NT2/D1 (cell line): ENCODE measurements at regions not wholly inside any gene's neighbourhood (a gene's known extent, or its start where the extent isn't known, plus 50 kb on each side); places are given as distances from the start of the nearest gene placed in this dataset.

Source experiments
- SUZ12 ChIP-seq: IDR thresholded peaks from 2 replicates; pipeline ENCODE4 v1.6.1; 2011; ENCODE audit not compliant: insufficient read length, insufficient read depth; ENCODE audit errors: extremely low read depth
- YY1 ChIP-seq: IDR thresholded peaks from 2 replicates; pipeline ENCODE4 v1.6.1; 2011; ENCODE audit not compliant: insufficient read length, insufficient read depth

DNA sequence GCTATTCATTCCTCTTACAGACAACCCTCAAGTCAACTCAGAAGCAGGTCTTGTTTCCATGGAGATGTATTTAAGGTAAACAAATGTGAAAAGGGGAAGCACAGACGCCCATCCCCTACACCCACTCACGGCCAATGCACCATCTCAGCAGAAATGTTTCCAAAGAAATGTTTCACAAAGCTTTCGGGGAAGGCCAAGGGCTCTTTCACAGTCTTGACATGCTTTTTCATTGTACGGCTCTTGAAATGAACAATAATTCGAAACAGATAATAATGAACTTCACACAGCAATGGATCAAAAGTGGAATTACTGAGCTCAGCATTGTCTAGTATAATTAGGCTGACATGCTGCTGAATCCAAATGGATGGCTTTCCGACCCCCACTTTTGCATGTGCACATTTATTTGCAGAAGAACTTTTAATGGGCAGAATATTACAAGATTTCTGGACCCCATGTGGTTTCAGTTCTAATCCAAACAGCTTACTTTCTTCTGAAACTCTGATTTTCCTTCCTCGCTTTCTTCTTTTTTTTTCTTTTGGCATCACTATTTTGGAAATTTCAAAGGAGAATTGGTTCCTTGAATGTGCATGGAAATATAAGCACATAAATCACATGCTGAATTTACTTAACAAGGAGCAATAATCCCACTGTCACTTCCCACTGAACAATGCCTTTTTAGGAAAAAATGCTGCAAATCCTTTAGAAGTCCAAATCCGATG, 160.9 kb downstream of the SMIM20 start:
- TF ChIP-seq YY1: no peak
- TF ChIP-seq SUZ12: no peak
